GM18511 (cell line): ENCODE measurements at regions not wholly inside any gene's neighbourhood (a gene's known extent, or its start where the extent isn't known, plus 50 kb on each side); places are given as distances from the start of the nearest gene placed in this dataset.

Source experiments
- ATAC-seq: cut with Tn5 transposase; IDR thresholded peaks from one replicate; pipeline ENCODE4 v1.9.1; 2021; ENCODE audit warnings: mild to moderate bottlenecking, moderate library complexity; ENCODE audit not compliant: unreplicated experiment

GRCh38 chr1:83527987-83528386, 470.9 kb downstream of the TTLL7 start:
- no peak for ATAC-seq

- ATAC-seq = no peak
Observed at GRCh38 chr1:83520797-83521196, 478.1 kb downstream of the TTLL7 start.

- ATAC-seq = no peak
Observed at GRCh38 chr1:83516369-83516768, 482.6 kb downstream of the TTLL7 start.

- ATAC-seq = no peak
Observed at GRCh38 chr1:83515578-83516154, 483.3 kb downstream of the TTLL7 start.

GRCh38 chr1:83512373-83513193, 486.3 kb downstream of the TTLL7 start:
- ATAC-seq = no peak

GRCh38 chr1:83511146-83511726, 487.7 kb downstream of the TTLL7 start:
- no peak for ATAC-seq

- ATAC-seq = no peak
Observed at GRCh38 chr1:83509301-83509781, 489.6 kb downstream of the TTLL7 start.

GRCh38 chr1:83508485-83509151, 490.3 kb downstream of the TTLL7 start:
- peak; percentile 98 for ATAC-seq

- no peak for ATAC-seq
Observed at GRCh38 chr1:83505148-83505547, 493.8 kb downstream of the TTLL7 start.

GRCh38 chr1:83503153-83503552, 495.8 kb downstream of the TTLL7 start:
- no peak for ATAC-seq

- ATAC-seq = peak; percentile 87
Observed at GRCh38 chr1:83500987-83501591, 497.8 kb downstream of the TTLL7 start.

GRCh38 chr1:83500531-83500930, 498.4 kb downstream of the TTLL7 start:
- ATAC-seq = peak; percentile 19

GRCh38 chr1:83499998-83500397, 498.9 kb downstream of the TTLL7 start:
- peak; percentile 60 for ATAC-seq

GRCh38 chr1:83497563-83497962, 501.4 kb downstream of the TTLL7 start:
- no peak for ATAC-seq

- ATAC-seq = no peak
Observed at GRCh38 chr1:83495560-83495959, 503.4 kb downstream of the TTLL7 start.

- no peak for ATAC-seq
Observed at GRCh38 chr1:83493633-83494032, 505.3 kb downstream of the TTLL7 start.

GRCh38 chr1:83491930-83492329, 507.0 kb downstream of the TTLL7 start:
- ATAC-seq = no peak

GRCh38 chr1:83490988-83491387, 507.9 kb downstream of the TTLL7 start:
- no peak for ATAC-seq

GRCh38 chr1:83488105-83488504, 510.8 kb downstream of the TTLL7 start:
- peak; percentile 82 for ATAC-seq

- peak; percentile 39 for ATAC-seq
Observed at GRCh38 chr1:83487460-83487859, 511.5 kb downstream of the TTLL7 start.
